GM19328 (cell line): ENCODE measurements at regions not wholly inside any gene's neighbourhood (a gene's known extent, or its start where the extent isn't known, plus 50 kb on each side); places are given as distances from the start of the nearest gene placed in this dataset.

ENCODE experiments used
- ATAC-seq: cut with Tn5 transposase; IDR thresholded peaks from one replicate; pipeline ENCODE4 v1.9.1; 2021; ENCODE audit warnings: mild to moderate bottlenecking, moderate library complexity; ENCODE audit not compliant: unreplicated experiment

DNA sequence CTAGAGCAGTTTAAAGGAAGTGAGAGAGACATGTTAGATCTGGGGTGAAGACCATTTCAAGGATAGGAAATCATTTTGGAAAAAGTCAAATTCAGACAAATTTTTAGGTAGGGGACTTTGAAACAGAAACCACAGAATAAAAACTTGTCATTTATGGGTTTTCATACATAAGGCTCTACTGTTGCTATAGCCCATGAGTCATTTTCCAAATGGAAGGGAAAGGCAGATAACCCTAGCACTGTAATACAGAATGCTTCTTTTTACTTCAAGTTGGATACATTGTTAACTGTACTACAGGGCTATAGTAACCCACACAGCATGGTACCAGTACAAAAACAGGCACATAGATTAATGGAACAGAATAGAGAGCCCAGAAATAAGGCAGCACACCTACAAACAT is 455.4 kb downstream of the EBF1 start:
- no peak for ATAC-seq

DNA sequence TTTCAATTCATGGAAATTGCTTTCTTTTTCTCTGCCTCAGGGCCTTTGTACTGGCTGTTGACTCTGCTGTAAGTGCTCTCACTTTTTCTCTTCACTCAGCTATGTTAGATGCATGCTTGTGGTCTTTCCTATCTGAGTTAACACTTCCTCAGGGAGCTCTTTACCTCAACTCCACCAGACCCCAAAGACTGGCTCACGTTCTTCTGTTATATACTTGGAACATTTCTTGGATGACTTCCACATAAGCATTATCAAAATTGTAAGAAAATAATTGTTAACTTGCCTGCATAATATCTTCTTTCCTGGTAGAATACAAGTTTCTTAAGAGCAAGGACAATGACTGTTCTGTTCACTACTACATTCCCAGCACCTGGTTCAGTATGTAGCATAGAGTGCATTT is 455.9 kb downstream of the EBF1 start:
- ATAC-seq = no peak

DNA sequence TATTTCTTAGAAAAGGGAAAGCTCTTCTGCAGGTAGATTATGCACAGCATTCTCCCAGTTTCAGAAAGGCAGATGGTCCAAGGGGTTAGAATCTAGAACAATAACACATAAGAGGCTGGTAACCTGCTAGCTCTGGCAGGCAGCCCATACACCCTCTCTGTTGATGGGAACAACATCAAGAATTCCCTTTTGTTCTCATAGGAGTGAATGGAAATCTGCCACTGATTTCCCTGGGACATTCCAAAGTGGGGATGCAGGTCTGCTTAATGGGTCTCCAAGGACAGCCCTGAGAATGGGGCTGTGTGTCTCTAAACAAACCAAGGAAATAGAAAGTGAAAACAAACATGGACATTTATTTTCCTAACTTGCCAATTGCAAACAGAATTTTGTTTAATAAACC is 456.8 kb downstream of the EBF1 start:
- no peak for ATAC-seq

DNA sequence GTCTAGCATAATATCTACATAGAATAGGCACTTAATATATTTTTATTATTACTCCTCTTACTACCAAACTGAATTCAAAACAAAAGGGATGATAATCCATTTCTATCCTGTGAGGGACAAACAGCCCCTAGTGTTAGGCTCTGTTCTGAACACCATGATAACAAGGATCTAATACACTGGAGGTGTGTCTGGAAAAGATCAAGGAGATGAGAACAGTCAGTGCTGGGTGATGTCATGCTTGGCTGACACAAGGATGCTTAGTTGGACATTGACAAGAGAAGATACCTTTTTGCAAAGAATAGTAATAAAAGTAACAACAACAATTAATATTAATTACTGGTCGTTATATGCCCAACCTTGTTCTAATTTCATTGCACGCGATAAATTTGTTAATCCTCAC is 458.7 kb downstream of the EBF1 start:
- no peak for ATAC-seq

DNA sequence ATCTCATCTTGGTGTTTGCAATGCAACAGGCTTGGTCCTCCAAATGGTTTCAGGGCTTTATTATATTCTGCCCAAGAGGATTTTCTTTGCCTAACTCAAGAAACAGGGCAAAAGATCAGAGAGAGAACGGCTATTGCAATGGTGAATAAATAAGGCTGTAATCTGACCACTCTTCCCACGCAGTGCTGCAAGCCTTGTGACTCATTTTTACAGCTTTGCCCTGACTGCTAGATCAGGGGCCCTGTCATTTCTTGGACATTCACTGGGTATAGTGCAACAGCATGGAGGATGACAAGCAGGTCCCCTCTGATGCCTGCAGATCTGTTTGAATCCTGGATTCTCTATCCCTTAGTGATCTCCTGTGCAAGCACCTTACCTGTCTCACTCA is 459.1 kb downstream of the EBF1 start:
- no peak for ATAC-seq

DNA sequence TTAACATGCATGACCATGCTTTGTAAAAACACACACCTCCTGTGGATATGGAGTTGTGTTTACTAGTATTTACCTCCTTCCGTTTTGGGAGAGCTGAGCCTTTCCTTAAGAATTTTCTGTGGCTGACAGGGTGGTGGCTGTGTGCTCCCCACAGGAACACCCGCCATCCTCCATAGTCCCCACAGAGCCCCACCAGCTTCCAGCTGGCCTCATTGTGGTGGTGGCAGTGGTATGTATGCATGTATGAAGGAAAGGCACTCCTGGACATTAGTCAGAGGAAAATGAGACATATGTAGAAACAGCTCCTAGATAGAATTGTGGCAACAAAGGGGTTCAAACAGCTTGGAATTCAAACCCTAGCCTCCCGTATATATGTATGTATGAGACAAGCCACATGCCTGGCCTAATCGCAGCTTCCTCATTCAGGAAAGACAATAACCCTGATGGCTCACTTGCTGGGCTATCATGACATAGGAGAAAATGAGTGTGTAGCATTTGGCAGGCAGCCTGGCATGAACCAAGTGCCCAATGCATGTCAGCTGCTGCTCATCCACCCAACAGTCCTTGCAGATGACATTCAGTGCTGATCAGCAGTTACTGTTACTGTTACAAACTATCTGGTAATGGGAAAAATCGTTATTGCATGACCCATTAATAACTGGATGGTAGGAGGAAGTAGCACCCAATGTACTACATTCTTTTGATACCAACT is 459.7 kb downstream of the EBF1 start:
- no peak for ATAC-seq

DNA sequence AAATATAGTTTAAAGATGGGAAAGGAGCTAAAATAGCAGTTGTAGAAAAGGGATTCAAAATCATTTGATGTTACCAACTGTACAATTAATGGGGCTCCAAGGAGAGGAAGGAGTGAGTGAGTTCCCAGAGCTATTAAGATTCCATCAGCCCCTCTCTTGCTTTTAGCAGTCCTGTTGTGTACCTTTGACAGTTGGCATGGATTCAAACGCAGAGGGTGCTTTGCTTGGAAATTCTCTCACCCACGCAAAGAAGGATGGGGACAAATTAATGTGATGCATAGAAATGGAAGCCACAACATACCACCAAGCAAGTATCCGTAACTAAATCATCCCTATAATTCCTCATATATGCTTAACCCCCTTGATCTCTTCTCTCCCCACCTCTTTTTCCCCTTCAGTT is 461.3 kb downstream of the EBF1 start:
- ATAC-seq = no peak

DNA sequence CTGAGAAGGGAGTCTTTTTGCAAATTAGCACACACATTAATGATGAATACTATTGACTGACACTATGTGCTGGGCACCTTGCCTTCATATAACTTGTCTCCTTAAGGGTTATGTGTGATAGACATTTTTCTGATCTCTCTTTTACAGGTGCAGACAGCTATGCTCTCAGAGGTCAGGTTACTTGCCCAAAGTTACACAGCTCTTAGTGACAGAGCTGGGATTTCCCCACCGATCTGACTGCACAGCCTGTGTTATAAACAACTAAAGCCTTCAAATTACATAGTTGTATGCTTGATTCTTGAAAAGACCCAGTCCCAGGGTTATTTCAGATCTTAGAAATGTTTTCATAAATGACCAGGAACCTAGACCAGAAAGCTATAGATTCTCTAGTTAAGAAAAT is 462.7 kb downstream of the EBF1 start:
- no peak for ATAC-seq

DNA sequence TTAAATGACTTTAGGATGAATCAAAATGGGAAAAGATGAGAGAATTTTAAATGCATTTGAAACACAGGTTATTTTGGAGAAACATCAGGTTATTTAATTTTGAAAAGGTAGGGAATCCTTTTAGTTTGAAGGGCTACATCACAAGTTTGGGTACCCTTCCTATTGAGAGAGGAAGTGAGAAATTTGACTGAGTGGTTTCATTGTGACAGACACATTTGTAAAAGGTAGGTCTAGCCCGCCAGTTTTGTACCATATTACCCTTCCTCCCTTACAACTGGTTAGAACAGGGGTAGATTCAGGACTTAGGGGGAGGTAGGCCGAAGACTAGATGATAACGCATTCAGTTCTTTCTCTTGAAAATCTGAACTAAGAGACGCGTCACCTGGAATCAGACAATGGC is 464.2 kb downstream of the EBF1 start:
- no peak for ATAC-seq

DNA sequence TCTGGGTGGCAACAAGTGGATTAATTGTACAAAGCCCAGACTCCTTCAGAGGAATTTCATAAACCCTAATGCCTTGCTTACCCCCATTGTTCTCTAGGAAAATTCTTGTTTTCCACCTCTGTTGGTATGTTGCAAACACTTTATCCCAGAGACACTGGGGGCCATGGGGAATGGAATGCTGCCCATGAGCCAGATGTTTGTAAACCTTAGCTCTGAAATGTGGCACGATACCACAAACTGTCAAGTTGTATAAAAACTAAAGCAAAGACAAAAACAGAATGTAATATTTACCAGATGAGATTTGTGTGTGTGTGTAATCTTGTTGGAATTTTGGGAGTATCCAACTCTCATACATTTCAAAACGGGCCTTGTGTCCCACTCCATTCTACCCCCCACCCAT is 465.0 kb downstream of the EBF1 start:
- ATAC-seq = no peak

DNA sequence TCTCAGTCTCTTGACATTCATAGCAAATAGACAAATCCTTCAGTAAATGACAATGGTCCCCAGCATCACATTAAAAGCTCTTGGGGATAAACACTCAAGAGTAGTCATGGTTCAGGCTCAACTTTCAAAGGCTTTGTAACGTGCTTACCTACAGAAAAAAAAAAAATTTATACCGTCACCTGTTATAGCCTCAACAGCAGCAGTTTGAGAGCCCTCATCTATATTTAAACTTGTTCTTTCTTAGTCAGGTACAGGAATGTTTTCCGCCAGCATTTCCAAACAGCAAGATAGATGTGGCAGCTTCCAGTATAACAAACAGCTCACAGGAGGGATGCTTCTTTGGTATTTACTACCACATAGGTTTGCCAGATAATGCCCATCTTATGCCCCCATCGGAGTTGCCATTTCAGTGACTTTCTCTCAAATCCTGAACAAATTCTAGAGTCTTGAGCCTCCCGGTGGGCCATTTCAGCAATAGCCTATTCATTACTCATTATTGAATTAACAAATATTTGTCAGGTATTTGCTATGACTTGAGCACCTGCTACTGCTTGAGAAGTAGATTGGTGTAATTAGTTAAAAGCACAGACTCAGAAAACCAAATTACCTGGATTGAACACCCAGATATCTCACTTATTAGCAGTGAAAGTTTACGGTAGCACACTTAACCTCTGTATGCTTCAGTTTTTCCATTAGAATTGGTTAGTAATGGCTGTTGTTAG is 470.0 kb downstream of the EBF1 start:
- ATAC-seq = no peak

DNA sequence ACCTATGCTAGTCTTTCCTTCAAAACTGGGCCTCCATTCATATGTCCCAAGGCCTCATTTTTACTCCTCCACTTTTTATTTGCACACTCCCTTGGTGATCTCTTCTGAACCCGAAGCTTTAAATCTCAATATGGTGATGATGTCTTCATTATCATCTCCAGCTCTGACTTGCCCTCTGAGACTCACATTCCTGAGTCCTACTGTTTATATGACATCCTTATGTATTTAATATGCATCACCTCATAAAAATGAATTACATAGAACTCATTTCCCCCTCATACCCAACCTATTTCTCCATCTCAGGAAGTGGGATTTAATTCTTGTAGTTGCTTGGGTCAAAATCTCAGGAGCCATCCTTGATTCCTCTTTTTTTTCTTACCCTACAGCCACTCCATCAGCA is 473.0 kb downstream of the EBF1 start:
- ATAC-seq = no peak

DNA sequence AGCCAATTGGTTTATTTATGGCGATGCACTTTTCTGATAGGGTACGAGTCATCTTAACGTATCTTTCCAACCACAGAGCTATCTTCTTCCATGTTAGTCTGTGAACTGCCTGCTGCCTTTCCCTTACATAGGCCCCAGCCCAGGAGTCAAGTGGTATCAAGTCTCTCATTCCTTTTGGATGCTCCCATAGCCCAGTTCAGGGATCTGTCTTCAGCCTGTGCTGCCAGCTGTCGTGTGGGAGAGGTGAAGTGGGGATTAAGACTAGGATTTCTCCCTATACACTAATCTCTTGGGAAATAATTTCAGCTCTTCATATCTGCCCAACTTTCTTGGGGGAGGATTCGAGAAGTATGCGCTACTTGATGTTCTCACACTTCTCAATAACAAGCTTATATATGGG is 475.7 kb downstream of the EBF1 start:
- ATAC-seq = no peak

DNA sequence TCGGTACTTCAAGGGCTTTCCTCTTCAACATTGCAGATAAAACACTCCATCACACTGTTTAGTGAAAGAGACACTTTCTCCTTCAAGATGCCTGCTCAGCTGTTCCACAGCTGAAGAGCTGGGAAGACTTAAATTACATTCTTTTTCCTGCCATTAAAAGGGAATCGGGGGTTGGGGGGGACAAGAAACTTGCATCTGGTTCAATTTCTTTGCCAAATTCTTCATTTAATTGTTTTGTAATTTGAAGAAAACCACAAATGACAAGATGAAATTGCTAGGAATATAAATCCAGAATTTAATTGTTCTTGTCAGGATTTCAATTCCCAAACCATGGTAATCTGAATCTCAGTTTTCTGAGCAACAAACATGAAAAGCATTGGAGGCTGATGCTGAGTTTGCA is 478.3 kb downstream of the EBF1 start:
- ATAC-seq = no peak

DNA sequence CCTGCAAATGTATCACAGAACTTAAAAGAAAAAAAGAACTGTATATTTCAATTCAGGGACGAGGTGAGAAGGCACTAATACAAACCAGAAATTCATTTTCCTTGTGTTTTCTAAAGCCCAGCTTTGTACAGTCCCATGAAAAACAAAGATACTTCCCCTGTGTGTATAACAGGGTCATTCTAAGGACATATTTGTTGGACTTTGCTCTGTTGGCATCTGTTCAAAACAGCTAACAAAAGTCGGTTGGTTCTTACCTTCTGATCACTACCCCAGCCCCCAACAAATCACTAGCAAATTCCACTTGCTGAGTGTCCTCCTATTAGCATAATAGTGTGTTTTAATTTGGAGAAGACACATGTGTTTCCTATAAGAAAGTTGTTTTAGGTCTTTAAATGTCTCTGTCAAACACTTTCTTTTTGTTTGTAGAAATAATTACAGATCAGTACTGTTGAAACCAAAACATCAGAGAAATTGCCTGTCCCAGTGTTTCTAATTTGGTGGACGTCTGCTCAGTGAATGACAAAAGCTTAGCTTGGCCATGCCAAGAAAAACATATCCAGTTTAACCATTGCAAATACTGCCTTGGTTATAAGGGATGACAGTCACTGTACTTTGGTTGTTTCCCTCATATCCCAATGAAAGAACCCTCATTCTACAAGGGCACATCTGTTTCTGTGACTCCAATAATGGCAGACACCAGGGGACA is 480.5 kb downstream of the EBF1 start:
- no peak for ATAC-seq

DNA sequence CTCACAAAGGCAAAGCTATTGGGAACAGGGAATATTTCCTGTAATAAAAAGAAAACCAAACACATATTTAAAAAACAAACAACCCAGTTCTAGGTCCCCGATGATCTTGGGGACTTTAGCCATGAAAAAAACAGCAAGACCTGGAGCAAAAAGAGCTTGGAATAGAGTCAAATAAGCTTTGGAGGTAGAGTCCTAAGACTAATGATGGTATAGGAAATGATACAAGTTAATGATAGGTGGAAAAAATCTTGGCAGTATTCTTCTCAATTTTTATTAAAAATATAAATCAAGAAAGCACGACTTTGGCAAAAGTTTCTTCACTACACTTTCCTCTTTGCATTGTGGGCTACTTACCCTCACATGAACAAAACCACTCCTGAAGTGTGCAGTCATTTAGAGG is 481.5 kb downstream of the EBF1 start:
- ATAC-seq = no peak

DNA sequence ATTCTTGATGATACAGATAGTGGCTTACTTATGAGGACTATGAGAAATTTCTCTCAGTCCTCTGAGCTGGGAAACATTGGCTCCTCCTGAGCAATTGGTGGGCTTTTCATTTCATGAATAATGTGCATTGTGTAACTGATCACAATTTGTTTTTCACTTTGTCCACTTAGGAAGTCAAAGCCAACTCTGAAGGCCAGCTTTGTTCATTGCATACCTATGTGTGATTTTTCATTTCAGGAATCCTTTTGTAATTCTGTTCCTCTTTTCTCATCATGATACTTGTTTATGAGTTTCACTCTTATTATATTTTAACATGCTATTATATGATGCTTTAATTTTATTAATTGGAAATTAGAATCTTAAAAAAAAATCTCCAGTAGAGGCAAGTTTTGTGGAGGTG is 483.0 kb downstream of the EBF1 start:
- no peak for ATAC-seq

DNA sequence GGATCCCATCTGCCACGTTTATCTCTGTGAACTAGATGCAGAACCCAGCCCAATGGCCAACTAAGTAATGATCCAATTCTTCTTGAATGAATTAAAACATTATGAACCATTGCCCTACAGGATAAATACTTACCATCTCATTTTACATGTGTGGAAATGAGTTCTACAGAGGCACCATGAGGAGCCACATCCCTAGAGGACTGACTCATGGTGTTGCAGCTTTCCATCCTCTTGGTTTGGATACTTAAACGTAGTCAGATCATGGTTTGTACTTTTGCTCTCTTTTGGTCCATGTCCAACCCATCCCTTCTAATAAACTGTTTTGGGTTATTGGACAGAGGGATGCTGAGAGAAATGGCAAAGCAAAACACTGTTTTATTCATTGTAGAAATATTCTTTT is 484.8 kb downstream of the EBF1 start:
- no peak for ATAC-seq

DNA sequence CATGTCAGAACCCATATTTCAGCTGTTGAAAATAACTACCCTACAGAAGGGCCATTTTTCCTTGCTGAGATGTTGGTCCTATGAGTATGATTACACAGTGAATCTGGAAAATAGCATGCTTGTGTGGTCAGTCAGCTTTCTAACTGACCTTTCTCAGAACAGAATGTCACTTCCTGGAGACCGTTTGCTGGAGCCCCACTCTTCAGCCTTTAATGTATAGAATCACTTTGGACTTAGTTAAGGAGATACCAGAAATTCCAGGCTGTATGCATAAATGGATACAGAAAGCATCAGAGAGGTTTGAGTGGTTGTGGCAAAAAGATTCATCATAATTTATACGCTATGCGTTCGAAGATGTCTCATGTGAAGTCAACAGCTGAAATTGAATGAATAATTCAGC is 488.1 kb downstream of the EBF1 start:
- ATAC-seq = no peak

DNA sequence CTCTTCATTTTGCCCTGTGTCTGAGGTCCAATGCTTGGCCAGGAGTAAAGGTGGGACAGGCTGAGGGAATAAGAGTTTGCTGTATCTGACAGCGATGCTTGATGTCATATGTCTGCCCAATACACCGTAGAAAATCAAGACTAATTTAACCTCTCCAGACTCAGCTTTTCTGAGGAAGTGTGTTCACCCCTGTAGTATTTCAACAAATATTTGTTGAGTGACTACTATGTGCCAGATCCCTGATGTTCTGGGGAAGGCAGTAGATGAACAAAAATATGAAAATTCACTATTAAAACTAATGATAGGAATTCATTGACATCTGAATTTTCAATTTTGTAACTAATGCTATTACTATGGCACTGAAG is 489.7 kb downstream of the EBF1 start:
- no peak for ATAC-seq

DNA sequence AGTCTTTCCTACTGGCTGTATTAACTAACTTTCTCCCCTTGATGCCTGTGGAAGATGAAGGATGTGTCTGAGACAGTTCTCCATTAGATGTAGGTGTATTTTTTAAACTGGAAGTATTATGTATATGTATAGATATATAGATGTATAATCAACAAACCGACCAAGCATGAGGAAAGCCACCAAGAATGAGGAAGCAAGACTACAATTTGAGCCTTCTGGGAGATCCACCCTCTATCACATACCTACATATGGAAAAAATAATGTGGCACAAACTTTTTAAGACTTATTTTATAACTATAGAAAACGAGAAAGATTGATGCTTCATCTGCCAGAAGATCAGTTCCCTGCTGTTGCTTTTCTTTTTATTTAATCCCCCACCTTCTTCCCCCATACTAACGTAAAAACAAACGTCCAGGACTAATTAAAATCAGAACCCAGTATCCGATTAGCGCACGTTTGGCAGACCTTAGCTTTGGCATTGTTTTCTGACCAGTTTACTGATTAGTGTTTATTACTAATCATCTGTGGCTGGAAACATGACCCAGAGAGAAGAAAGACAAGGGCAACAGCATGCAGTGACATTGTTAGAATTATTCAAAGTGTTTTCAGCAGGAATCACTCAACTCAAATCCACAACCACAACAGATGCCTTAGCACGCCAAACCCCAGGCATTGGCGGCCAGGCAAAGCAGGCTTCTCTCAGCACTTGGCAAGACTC is 490.2 kb downstream of the EBF1 start:
- ATAC-seq = no peak

DNA sequence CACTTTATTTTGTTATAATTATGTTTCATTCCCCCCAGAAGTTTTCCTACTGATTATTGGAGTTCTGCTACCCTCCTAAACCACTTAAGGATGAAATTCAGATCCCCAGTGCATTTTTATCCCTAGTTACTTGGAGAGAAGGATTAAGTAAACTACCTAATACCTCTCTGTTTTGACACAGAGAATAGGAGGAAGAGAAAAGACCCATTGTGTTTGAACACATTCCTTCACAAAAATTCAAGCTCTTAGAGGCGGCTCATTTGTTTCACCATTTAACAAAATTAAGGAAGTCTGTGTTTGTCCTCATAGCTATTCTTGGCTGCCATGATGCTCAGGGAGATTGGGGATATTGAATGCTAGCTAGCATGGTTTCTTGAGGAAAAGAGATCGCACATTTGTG is 492.6 kb downstream of the EBF1 start:
- ATAC-seq = no peak
